ENCODE measurements at regions not wholly inside any gene's neighbourhood (a gene's known extent, or its start where the extent isn't known, plus 50 kb on each side); places are given as distances from the start of the nearest gene placed in this dataset.

DNA sequence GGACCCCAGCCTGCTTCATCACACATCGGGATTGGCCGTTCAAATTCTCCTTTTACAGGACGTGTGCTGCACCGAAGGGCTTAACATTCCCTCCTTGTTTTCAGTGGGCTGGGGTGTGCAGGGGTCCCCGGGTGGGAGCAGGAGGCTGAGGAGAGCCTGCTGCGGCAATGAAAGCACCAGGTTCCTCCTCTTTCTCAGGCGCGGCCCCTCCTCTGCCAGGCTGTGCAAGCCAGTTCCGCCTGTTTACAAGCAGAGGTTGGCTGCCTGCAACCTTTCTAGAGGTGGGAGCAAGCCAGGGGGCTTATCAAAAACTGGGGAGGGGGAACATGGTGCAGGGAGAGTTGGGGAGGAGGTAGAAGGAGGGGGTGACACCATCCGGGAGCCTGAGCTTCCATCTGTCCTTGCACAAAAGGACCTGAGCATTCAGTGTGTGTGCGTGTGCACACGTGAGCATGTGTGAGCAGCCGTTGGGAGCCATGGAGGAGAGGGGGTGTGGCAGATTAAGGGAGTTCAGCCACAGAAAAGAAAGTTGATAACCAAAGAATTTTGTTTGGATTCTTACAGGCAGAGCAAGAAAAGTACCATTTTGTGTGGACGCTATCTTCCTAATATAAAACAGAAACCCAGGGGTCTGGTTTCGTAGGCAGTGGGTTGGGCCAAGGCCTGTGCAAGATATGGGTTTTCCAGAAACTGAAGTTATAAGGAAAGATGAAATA is 108.8 kb upstream of the RFLNA start (continued):
- TF ChIP-seq, protein P1, sequence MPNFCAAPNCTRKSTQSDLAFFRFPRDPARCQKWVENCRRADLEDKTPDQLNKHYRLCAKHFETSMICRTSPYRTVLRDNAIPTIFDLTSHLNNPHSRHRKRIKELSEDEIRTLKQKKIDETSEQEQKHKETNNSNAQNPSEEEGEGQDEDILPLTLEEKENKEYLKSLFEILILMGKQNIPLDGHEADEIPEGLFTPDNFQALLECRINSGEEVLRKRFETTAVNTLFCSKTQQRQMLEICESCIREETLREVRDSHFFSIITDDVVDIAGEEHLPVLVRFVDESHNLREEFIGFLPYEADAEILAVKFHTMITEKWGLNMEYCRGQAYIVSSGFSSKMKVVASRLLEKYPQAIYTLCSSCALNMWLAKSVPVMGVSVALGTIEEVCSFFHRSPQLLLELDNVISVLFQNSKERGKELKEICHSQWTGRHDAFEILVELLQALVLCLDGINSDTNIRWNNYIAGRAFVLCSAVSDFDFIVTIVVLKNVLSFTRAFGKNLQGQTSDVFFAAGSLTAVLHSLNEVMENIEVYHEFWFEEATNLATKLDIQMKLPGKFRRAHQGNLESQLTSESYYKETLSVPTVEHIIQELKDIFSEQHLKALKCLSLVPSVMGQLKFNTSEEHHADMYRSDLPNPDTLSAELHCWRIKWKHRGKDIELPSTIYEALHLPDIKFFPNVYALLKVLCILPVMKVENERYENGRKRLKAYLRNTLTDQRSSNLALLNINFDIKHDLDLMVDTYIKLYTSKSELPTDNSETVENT (CRISPR knock-in tag; IDR thresholded peaks at IDR 0.05) = no peak
- TF ChIP-seq RBM34 (IDR thresholded peaks at IDR 0.05; ENCODE audit: borderline replicate concordance, insufficient read depth, low read length) (no peak), EP400 (IDR thresholded peaks at IDR 0.05) (no peak)

DNA sequence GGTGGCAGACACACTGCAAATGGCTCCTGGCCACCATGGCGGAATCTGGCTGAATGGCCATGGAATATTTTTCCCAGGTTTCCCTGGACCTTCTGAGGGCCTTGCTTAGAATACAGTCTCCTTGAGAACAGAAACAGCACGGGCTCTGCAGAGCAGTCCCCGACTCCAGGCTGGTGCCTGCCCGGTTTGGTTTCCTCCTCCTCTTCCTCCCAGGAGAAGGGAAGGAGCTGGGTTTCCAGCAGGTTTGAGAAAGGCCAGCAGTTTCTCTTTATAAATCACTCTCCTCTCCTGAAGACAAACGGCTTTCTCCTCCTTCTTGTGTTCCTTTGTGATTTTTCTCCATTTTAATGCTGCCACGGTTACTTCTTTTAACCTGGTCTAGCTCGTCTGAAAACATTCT is 106.8 kb upstream of the RFLNA start:
- Histone ChIP-seq H3K4me1 (replicated peaks in 1 of 2; ENCODE audit: control insufficient read depth in 2 of 2, insufficient read depth in 2 of 2, low read length in 2 of 2) (peaks cover 3 to 22% of the 10 kb centered on the region in 2 experiments; a peak in 3 of 5 replicates), H3K9me3 (replicated peaks; ENCODE audit: control insufficient read depth, insufficient read depth, low read depth, low read length) (peaks cover under 1% of the 10 kb centered on the region; the same call in 1 of the 2 replicates), H3K4me3 (no peak overlapping the region), H3K27me3 (ENCODE audit: control insufficient read depth in 2 of 2, insufficient read depth in 2 of 2, low read length in 2 of 2) (peaks cover 33 to 61% of the 10 kb centered on the region in 2 experiments), H3K79me2 (ENCODE audit: control insufficient read depth, insufficient read depth, low read length) (no peaks in the 10 kb centered on the region), H2AFZ (ENCODE audit: low read depth, low read length) (no peak overlapping the region), H3K9ac (ENCODE audit: insufficient read depth in 1 of 2, low read depth in 2 of 2, low read length in 2 of 2) (no peak overlapping the region), H3K9me1 (ENCODE audit: control insufficient read depth, insufficient read depth, low read length) (no peaks in the 10 kb centered on the region), H3K27ac (ENCODE audit: extremely low read depth, low read depth, low read length) (no peak overlapping the region), H3K4me2 (ENCODE audit: insufficient read depth, low read length) (no peak overlapping the region), H4K20me1 (replicated peaks; ENCODE audit: control insufficient read depth, insufficient read depth, low read length) (peaks cover 3% of the 10 kb centered on the region; the same call in 1 of the 2 replicates), H3K36me3 (ENCODE audit: control insufficient read depth, insufficient read depth, low read length) (no peaks in the 10 kb centered on the region)
- no peak for ATAC-seq
- no peak for DNase-seq (ENCODE audit: extremely low read depth in 1 of 4, low spot score in 3 of 4)
- in situ Hi-C loops (cut with MboI) (no loop called here), intact Hi-C loops (cut with micrococcal nuclease) (no loop called here)
- BruUV-seq (replicated peaks) = no TSS peak
- 12% methylated on average over 7 of the region's 7 CpGs for WGBS (ENCODE audit: insufficient coverage, low coverage, missing lambda C conversion rate)
- ChIA-PET CTCF (ENCODE audit: low intra/inter-chr PET ratio) (no interaction called here), POLR2A (interaction anchor here (0.6 to 1.2 kb wide), 2 partner anchors 30 to 83 kb away, joined by 3 read pairs; no protein-coding TSS in a partner anchor)
- no peak for FAIRE-seq
- no peak for TF ChIP-seq TBP (optimal IDR thresholded peaks at IDR 0.05; ENCODE audit: low read depth, low read length)
- TF ChIP-seq, protein P2, sequence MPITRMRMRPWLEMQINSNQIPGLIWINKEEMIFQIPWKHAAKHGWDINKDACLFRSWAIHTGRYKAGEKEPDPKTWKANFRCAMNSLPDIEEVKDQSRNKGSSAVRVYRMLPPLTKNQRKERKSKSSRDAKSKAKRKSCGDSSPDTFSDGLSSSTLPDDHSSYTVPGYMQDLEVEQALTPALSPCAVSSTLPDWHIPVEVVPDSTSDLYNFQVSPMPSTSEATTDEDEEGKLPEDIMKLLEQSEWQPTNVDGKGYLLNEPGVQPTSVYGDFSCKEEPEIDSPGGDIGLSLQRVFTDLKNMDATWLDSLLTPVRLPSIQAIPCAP (CRISPR knock-in tag; IDR thresholded peaks at IDR 0.05; ENCODE audit: borderline replicate concordance) = no peak
- TF ChIP-seq BRCA1 (IDR thresholded peaks at IDR 0.05) = no peak
- TF ChIP-seq BRCA1 (CRISPR knock-in tag; IDR thresholded peaks at IDR 0.05) = no peak
- TF ChIP-seq, protein P3, sequence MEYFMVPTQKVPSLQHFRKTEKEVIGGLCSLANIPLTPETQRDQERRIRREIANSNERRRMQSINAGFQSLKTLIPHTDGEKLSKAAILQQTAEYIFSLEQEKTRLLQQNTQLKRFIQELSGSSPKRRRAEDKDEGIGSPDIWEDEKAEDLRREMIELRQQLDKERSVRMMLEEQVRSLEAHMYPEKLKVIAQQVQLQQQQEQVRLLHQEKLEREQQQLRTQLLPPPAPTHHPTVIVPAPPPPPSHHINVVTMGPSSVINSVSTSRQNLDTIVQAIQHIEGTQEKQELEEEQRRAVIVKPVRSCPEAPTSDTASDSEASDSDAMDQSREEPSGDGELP (CRISPR knock-in tag; IDR thresholded peaks at IDR 0.05; ENCODE audit: borderline replicate concordance) = no peak
- no peak for TF ChIP-seq ZEB2 (IDR thresholded peaks at IDR 0.05)
- TF ChIP-seq, protein P4, sequence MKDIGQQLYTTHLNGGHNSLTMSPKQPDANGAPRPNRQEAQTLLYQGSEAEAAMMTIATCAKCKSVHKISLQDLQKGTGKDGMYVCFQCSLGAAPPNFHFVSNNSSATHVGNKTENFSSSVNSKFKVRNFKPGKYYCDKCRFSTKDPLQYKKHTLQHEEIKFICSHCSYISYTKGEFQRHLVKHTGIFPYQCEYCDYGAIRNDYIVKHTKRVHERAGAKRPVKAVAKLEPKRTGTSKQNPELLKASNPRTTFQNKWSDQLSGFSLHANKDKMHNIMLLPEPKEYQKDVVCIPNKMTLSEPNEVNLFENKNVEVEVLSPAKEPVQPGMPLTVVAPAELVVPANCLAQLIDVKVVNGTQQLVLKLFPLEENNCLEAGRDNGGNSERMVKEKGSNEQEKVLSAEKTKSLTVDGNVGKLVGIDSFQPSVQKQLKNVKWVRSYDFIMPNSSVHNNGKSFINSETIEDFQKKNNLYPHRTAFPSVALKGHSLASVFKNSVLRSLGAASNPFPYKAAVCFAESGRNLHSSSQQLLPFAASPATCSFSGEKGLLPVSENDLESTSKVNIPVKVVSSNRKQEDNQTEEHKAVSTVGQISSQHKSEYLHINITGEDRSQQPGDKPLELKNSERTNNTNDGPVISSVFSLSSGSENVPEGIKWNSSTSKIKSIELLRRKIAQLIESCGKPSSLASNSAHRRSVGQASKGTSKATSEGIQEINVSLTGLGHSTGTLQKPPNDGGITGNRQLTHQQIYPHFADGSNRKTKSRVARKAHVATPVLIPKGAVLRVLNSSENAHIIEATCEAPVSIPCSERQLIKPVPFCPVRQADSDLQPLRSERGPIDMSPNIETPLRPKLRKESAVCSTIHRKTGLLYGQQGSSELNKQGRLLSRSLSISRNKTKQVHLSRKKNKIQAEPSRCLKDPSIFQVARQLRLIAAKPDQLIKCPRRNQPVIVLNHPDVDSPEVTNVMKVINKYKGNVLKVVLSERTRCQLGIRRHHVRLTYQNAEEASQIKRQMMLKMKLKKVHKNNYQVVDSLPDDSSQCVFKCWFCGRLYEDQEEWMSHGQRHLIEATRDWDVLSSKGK (CRISPR knock-in tag; IDR thresholded peaks at IDR 0.05) = no peak
- TF ChIP-seq MCM3 (IDR thresholded peaks at IDR 0.05) = no peak
- no peak for TF ChIP-seq FOXJ3 (CRISPR knock-in tag; IDR thresholded peaks at IDR 0.05)
- no peak for TF ChIP-seq SAFB2 (IDR thresholded peaks at IDR 0.05; ENCODE audit: borderline replicate concordance, low read depth, low read length, severe bottlenecking)
- TF ChIP-seq MCM2 (IDR thresholded peaks at IDR 0.05; ENCODE audit: low read depth) = no peak
